ENCODE measurements at regions not wholly inside any gene's neighbourhood (a gene's known extent, or its start where the extent isn't known, plus 50 kb on each side); places are given as distances from the start of the nearest gene placed in this dataset.

GRCh38 chr10:85513436-85513835 is 853.2 kb downstream of the GRID1 start:
- WGBS, 2 experiments (ENCODE audit: extremely low coverage in 2 of 2, insufficient read length in 1 of 2), result no CpG with 5 or more reads among the region's 1 CpG
- ATAC-seq (ENCODE audit: low read depth) (no peak), DNase-seq (no peak)
- Histone ChIP-seq H2AFZ (replicated peaks; ENCODE audit: low read length, poor library complexity) (no peak overlapping the region), H4K5ac (ENCODE audit: low read depth, low read length) (no peak overlapping the region), H3K14ac (replicated peaks; ENCODE audit: low read depth, low read length) (no peak overlapping the region), H2AK5ac (ENCODE audit: low read depth, low read length) (no peak overlapping the region), H4K91ac (ENCODE audit: insufficient read depth, low read depth, low read length) (no peak overlapping the region), H3K4me3 (ENCODE audit: insufficient read depth, low read depth, low read length) (no peak overlapping the region), H3K4me1 (ENCODE audit: control insufficient read depth, insufficient read depth, low read length) (no peaks in the 10 kb centered on the region), H3K27me3 (ENCODE audit: control insufficient read depth, insufficient read depth, low read length) (no peaks in the 10 kb centered on the region), H2BK15ac (ENCODE audit: low read depth, low read length) (no peak overlapping the region), H4K8ac (ENCODE audit: low read depth in 2 of 2, low read length in 2 of 2) (no peak overlapping the region), H3K23ac (ENCODE audit: low read depth, low read length) (no peak overlapping the region), H2BK120ac (ENCODE audit: low read depth, low read length) (no peak overlapping the region), H4K20me1 (ENCODE audit: insufficient read depth, low read length) (no peaks in the 10 kb centered on the region), H3K9me3 (ENCODE audit: control insufficient read depth, insufficient read depth, low read length) (peaks cover 17% of the 10 kb centered on the region), H3K18ac (ENCODE audit: low read depth, low read length) (no peak overlapping the region), H3K27ac (ENCODE audit: insufficient read depth, low read length) (no peak overlapping the region), H3K4ac (ENCODE audit: low read depth, low read length) (no peak overlapping the region), H3K9me1 (ENCODE audit: insufficient read depth, low read length) (no peaks in the 10 kb centered on the region), H3K9ac (ENCODE audit: low read depth, low read length) (no peak overlapping the region), H2BK5ac (ENCODE audit: low read depth, low read length, poor library complexity, severe bottlenecking) (no peak overlapping the region), H3K4me2 (ENCODE audit: low read depth, low read length) (no peak overlapping the region), H3K79me1 (ENCODE audit: low read depth in 1 of 2, low read length in 2 of 2) (no peaks in the 10 kb centered on the region), H2AK9ac (replicated peaks; ENCODE audit: low read depth, low read length, poor library complexity) (no peak overlapping the region), H3K56ac (ENCODE audit: extremely low read depth, insufficient read depth, low read length) (no peak overlapping the region), H3K36me3 (ENCODE audit: control insufficient read depth, insufficient read depth, low read length) (no peaks in the 10 kb centered on the region), H2BK20ac (ENCODE audit: low read depth, low read length) (no peak overlapping the region)
- intact Hi-C loops (cut with micrococcal nuclease), result no loop called here
- BruUV-seq (replicated peaks), result no TSS peak
- ChIA-PET POLR2A (ENCODE audit: unreplicated experiment) (no interaction called here), CTCF (no interaction called here)
- dilution Hi-C loops (cut with HindIII; ENCODE audit: low sequenced_read_pairs, unreplicated experiment), result no loop called here
- TF ChIP-seq USF2 (IDR thresholded peaks at IDR 0.05; ENCODE audit: low read depth, low read length) (no peak), NFE2L2 (IDR thresholded peaks at IDR 0.05; ENCODE audit: low read depth, low read length) (no peak), BHLHE40 (IDR thresholded peaks at IDR 0.05; ENCODE audit: low read depth, low read length) (no peak), RAD21 (IDR thresholded peaks at IDR 0.05; ENCODE audit: low read length) (no peak), RCOR1 (IDR thresholded peaks at IDR 0.05; ENCODE audit: insufficient replicate concordance, low read length) (no peak), CHD1 (IDR thresholded peaks at IDR 0.05; ENCODE audit: low read depth, low read length) (no peak), CEBPB (IDR thresholded peaks at IDR 0.05; ENCODE audit: low read depth, low read length) (no peak), RFX5 (IDR thresholded peaks at IDR 0.05; ENCODE audit: low read depth, low read length) (no peak), POLR2A (IDR thresholded peaks at IDR 0.05; ENCODE audit: low read depth, low read length) (no peak), MXI1 (IDR thresholded peaks at IDR 0.05; ENCODE audit: borderline replicate concordance, low read depth, low read length) (no peak)
- in situ Hi-C loops (cut with MboI; ENCODE audit: low sequenced_read_pairs), result no loop called here
